GM04503 (cell line): ENCODE measurements at regions not wholly inside any gene's neighbourhood (a gene's known extent, or its start where the extent isn't known, plus 50 kb on each side); places are given as distances from the start of the nearest gene placed in this dataset.

ENCODE experiments used
- DNase-seq: peaks from one replicate; pipeline ENCODE4 v3.0.0-alpha.2; 2012; ENCODE audit warnings: low read depth

DNA sequence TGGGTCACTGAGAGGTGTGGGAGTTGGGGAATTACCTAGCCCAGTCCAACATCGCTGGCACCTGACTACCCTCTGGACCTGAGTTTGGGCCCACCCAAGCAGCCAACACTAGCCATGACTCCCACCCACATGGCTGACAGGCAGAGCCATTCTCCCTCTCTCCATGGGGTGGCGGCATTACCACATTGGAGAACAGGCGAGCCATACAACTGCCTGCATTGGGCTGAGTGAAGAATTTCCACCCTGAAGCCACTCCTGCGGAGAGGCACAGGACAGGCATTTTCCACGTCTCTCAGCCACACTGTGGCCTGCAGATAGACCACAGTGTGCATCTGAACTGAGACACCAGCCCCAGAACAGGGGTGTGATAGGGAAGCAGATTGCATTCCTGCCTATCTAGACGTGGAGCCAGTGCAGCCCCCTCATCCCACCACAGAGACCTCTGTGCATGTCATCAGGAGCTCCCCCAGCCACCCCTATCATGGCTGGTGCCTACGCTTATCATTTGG lies 58.2 kb upstream of the ANTXRL start:
- DNase-seq: peak; percentile 15

DNA sequence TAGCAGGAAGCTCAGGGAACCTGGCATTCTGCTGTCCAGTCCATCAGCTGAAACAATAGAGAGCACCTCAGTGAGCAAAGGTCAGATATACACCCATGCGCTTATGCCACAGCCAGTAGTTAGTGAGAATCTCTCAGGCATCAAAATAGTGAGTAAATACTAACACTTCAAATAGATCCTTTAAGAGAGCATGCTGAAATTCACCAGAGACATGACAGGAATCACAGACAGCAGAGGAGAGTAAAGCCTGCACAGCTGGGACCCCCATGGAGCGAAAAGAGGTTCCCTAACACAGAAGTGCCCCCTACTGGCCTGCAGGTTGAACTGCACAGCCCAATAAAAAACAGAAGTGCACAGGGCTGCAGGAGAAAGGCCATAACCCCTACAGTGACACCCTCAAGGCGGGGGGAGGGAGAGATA lies 57.6 kb upstream of the ANTXRL start:
- DNase-seq: no peak

DNA sequence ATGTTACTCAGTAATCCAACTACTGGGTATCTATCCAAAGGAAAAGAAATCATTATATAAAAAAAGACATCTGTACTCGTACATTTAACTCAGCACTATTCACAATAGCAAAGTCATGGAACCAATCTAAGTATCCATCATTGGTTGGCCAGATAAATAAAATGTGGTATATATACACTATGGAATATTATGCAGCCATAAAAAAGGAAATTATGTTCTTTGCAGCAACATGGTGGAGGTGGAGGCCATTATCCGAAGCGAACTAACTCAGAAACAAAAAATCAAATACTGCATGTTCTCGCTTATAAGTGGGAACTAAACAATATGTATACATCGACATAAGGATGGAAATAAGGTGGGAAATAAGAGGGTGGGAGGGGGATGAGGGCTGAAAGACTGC lies 56.2 kb upstream of the ANTXRL start:
- no peak for DNase-seq

DNA sequence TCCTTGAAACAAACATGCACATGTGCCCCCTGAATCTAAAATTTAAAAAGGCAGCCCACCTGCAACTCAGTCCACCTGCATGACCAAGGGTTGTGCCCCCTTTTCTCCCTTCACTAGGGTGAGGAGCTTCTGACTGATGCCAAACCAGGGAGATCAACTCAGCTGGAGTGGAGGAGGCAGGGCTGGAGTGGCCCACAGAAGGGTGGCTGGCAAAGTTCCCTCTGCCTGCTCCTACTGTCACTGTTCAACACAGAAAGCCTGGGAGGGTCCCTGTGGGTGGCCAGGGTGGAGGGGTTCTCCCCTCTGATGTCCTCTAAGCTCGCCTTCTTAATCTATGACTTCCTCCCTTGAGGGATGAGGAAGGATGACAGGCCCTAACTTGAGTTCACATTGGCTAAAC lies 55.7 kb upstream of the ANTXRL start:
- no peak for DNase-seq

DNA sequence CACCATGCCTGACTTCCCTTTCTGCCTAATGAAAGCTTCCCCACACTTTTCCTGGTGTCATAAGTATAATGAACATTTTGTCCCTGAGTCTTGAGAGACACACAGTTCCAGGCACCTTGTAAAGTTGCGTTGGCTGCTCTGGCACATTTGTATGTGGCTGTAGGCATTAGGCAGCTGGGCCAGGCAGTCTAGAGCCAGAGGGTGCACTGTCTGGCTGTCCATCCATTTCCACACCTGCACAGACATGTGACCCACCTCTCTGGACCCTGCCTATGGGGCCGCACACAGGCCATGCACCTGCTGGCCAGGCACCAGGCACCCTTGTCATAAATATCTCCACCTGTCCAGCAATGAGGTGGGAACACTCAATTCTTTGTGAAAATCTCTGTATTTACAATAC lies 54.7 kb upstream of the ANTXRL start:
- no peak for DNase-seq

DNA sequence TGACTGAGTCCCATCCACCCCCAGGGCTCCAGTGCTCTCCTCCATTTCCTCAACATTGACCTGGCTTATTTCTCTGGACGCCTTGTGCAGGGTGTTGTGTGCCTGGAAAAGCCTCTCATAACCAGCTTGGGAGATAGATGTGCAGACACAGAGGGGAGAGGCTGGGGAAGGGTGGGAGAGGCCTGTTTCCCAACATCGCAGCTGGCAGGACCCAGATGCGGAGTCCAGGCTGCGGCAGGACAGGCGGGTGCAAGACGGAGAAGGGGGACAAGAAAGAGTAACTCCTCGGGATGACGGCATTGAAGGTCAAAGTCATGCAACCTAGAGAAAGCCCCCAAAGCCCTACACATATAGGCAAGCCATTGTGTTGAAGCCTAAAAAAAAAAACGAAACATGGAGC lies 54.1 kb upstream of the ANTXRL start:
- no peak for DNase-seq

DNA sequence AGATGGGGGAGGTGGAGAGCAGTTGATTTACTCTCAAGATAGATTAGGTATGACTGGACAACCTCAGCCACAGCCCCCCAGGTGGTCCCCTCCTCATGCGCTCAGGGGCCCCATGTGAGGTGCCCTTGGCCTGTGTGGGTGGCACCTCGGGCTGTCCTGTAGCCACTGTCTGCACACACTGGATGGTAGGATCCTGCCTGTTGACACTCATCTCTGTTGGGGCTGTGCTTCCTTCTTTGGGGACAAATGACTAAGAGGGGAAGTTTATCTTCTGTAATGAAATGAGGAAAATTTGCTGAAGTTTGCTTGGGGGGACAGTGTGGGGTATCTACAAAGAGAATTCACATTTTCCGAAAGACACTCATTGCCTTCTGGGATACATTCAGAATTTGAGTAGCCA lies 53.6 kb upstream of the ANTXRL start:
- DNase-seq: no peak

DNA sequence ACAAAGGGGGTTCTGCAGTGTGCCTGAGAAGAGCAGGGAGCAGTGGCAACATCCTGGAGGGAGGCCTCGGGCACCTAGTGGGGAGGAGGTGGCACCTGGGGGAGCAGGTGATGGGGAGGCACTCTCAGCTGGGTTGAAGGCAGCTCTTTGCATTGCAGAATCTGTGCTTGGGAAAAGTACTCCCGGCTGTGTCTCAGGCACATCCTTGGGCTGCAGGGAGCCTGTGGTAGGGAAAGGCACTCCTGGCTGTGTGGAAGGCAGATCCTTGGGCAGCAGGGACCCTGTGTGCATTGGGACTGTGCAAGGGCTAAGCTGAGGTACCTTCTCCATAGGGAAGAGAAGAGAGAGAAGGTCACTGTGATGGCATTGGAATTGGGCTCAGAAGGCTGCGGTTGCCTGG lies 52.8 kb upstream of the ANTXRL start:
- DNase-seq: no peak

DNA sequence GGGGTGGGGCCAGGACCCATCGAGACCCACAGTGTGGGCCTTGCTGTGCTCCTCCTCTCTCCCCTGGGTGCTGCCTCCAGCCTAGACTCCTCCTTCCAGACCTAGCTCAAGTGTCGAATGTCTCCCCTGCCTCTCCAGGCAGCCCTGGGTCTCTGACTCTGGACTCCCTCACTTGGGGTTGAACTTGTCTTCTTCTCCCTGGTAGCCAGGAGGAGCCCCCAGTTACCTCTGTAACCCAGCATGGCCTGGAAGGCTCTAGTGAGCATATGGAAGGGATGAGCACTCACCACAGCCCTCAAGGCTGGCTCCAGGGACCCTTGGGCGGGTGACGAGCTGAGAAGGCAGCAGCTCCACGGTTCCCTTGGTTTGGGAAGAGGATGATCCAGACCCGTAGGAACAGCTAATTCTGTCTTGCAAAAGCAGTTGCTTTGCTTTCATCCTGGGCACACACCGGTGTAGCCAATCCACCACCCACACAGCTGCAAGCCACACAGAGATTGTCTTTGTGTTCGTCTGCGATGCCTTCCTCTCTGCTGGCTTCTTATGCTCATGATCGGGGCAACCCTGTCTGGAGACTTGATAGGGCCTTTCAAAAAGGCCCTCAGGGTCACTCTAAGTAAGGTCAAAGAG lies 52.3 kb upstream of the ANTXRL start:
- DNase-seq: no peak

DNA sequence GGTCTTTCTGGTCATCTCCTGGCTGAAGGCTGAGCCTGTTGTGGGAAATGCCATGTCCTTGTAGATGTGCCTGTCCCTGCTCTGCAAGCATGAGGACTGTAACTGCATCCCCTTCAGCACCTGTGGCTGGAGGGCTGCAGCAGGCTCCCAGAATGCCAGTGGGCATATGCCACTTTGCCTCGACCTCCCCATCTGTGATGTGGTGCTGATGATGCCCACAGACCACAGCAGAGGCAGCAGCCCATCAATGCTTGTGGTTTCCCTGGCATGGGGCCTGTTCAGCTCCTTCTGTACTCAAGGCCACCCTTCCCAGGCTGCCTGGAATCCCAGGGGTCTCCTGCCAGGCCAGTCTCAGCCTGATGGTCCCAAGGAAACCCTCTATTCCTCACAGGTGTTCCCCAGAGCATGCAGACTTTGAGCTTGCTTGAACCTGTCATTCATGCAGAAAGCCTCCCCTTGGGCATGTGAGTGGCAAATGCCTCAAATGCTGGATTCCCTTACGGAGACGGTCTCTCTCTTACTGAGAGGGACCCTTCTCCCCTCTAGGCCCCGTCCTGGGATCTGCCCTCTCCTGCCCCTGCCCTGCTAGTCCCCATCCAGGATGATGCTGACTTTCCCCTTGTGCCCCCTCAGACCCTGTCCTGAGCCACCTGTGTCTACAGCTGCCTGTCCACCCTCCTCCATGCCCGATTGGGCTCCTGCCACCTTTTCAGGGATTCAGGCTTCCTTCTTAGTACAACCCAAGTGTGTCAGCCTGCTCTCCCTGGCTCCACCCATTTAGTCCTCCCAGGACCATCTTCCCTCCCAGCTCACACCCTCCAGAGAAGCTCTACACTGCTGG lies 50.9 kb upstream of the ANTXRL start:
- no peak for DNase-seq

DNA sequence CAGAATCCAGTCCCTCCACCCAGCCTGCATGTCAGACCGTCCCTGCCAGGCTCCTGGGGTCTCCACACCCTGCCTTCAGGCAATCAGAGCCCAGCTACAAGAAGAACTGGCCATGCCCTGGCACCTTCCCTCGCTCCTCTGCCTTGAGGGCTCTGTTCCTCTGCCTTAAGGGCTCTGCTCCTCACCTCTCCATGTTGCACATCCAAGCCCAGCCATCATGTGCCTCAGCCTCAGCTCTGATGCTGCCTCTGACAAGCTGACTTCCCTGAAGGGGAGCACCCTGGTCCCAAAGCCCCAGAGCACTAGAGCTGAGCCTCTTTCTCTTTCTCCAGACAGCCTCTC lies 50.3 kb upstream of the ANTXRL start:
- no peak for DNase-seq

DNA sequence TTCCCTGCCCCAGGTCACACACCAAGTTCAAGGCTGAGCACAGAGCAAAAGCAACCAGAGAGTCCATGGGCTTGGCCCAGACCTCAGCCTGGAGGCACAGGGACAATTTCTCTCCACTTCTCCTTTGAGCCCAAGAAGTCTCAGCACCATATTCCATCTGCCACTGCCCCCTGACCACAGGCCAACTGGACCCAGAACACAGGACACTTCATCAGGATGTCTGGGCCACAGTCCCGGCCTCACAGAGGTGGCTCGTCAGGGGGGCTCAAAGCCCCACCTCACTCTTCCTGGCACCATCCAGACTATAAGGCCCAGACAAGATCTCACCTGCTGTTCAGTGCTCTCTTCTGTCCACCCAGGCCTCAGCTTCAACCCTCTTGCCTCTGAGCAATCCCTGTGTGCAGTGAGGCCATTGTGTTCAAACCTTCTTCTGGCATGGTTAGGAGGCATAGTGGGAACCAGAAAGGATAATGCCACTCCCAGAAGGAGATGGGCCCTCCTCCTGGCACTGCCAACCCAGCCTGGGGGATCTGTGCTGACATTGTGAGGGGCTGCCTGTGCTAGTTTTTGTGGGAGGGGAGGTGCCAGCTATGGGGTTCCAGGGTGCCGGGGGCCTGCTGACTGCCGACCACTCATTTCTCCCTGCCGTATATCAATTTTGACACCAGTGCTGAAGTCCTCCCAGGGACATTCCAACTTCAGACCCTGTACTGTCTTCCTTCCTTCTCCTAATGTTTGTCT lies 49.7 kb upstream of the ANTXRL start:
- DNase-seq: no peak
